NT2/D1 (cell line): ENCODE measurements at regions not wholly inside any gene's neighbourhood (a gene's known extent, or its start where the extent isn't known, plus 50 kb on each side); places are given as distances from the start of the nearest gene placed in this dataset.
"Not testable (repeated sequence)": the region's sequence is repeated elsewhere in the genome, so short reads cannot be mapped to it uniquely, and the experiment has no call there.

Experiments used
- DNase-seq: peaks from one replicate; pipeline ENCODE4 v3.0.0-alpha.2; 2011; ENCODE audit warnings: low read depth, low spot score
- H3K27me3 ChIP-seq: 2 replicates; pipeline ENCODE4 v1.6.0; 2011; ENCODE audit warnings: mild to moderate bottlenecking; ENCODE audit not compliant: insufficient read length, insufficient read depth
- H3K36me3 ChIP-seq: 2 replicates; pipeline ENCODE4 v1.6.1; 2011; ENCODE audit warnings: mild to moderate bottlenecking, low read length, mixed read lengths; ENCODE audit not compliant: insufficient read depth, insufficient read length
- H3K4me1 ChIP-seq: 2 replicates; pipeline ENCODE4 v1.5.1; 2011; ENCODE audit not compliant: insufficient read depth, insufficient read length
- H3K4me3 ChIP-seq: 2 replicates; pipeline ENCODE4 v1.5.1; 2011; ENCODE audit warnings: low read depth; ENCODE audit not compliant: insufficient read length
- H3K9ac ChIP-seq: 2 replicates; pipeline ENCODE4 v1.6.0; 2011; ENCODE audit warnings: low read depth; ENCODE audit not compliant: insufficient read length
- H3K9me3 ChIP-seq: 2 replicates; pipeline ENCODE4 v1.5.1; 2011; ENCODE audit warnings: mild to moderate bottlenecking, low read length; ENCODE audit not compliant: insufficient read depth
- SUZ12 ChIP-seq: IDR thresholded peaks from 2 replicates; pipeline ENCODE4 v1.6.1; 2011; ENCODE audit not compliant: insufficient read length, insufficient read depth; ENCODE audit errors: extremely low read depth
- YY1 ChIP-seq: IDR thresholded peaks from 2 replicates; pipeline ENCODE4 v1.6.1; 2011; ENCODE audit not compliant: insufficient read length, insufficient read depth
- ZNF274 ChIP-seq: IDR thresholded peaks from 2 replicates; pipeline ENCODE4 v1.6.1; 2011; ENCODE audit warnings: mild to moderate bottlenecking, low read depth, low read length

DNA sequence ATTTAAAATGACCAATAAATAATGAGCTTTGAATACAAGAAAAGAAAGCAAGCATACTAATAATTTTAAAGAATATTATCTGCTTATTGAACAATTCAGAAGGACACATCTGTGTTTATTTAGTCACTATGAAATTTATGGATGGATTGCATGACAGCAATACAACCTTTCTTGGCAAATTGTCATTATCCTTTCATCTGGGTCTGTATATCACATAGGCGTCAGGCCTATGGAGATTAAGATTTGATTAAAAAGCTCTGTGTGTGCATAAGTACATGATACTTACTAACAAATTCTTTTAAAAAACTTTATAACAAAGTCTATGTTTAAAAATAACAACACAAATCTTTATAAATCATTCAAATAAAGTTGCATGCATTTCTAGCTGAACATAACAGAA is 1394.4 kb downstream of the KHDRBS2 start:
- no peaks in the 10 kb centered on the region for H3K9me3 ChIP-seq
- H3K4me3 ChIP-seq = no peak overlapping the region
- no peaks in the 10 kb centered on the region for H3K4me1 ChIP-seq
- TF ChIP-seq ZNF274 = no peak
- H3K36me3 ChIP-seq = no peaks in the 10 kb centered on the region
- no peak for DNase-seq
- H3K27me3 ChIP-seq = no peaks in the 10 kb centered on the region
- H3K9ac ChIP-seq = no peak overlapping the region

DNA sequence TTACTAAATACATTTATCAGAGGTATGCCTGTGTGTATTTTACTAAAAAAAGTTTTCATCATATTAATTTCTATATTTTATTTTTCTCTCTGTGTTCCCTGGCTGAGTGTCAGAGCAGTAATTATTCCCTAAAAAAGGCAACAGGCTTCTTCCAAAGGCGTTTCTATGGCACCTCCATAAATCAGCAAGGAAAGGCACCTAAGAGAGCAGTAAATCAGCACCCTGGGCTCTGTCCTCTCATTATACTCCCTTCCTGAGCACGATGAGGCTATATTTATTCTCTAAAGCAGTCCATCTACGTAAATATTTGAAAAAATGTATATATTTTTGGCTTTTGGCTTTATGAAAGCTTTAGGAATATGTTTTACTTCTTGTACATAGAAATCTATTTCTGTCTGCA is 1408.6 kb downstream of the KHDRBS2 start:
- not testable (repeated sequence) for H3K9me3 ChIP-seq, H3K36me3 ChIP-seq, H3K27me3 ChIP-seq, H3K9ac ChIP-seq, H3K4me1 ChIP-seq, DNase-seq, H3K4me3 ChIP-seq

- not testable (repeated sequence) for H3K36me3 ChIP-seq, H3K4me3 ChIP-seq, H3K9ac ChIP-seq, H3K4me1 ChIP-seq, H3K27me3 ChIP-seq, H3K9me3 ChIP-seq, DNase-seq
Measured at GRCh38 chr6:60870779-60871178, 1415.2 kb downstream of the KHDRBS2 start.

DNA sequence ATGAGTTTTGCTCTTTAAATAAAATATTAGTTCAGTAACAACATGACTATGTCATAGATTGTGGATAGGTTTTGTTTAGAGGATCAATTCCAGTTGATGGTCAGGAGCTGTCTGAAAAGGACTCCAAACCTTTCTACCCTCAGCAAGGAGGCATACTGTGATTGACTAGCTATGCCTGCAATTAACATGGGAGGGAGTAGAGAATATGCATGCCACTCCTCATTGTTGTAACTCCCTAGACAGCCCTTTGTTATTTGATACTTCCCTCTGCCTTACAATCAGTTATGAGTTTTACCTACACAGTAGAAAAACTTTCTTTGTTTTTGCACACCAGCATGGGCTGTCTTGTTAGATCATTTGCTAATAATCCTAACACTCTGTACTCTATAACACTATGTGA is 1418.5 kb downstream of the KHDRBS2 start:
- DNase-seq = no peak
- TF ChIP-seq SUZ12 = no peak
- TF ChIP-seq YY1 = no peak
- no peak for TF ChIP-seq ZNF274
- Histone ChIP-seq H3K4me3 (no peak overlapping the region), H3K36me3 (no peaks in the 10 kb centered on the region), H3K27me3 (no peaks in the 10 kb centered on the region), H3K4me1 (no peaks in the 10 kb centered on the region), H3K9ac (no peak overlapping the region), H3K9me3 (no peaks in the 10 kb centered on the region)

DNA sequence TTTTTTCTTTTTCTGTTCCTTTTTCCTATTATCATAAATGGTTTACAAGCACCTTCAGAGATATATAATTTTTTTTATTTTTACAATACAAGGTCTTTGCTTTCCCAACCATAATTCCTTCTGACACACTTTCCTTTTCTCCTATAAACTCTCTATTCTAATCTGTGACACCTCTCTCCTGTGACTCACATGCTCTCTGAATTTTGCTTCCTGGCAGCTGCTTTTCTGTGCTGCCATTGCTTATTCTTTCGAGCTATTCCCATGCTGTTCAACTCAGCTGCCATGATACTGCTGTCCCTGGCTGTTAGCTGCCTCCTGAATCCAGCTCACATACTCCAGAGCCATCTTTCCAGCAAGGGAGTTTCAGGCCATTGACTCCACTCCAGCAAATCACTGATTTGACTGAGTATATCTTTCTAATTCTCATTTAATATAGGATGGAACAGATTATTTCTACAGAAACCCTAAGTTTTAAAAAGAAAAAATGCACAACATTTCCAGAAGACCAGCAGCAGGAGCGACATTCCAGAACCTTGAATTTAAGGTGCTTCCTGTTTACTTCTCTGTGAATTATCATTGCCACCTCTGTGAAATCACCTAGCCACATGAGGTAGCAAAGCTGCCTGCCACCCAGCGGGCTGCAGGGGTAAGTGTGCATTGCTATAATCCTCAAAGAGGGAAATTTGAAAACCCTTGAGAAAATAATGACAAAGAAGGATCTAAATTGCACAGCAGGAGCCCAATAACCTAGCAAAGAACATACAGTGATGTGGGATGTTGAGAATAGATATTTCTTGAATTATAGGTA is 1442.6 kb downstream of the KHDRBS2 start:
- not testable (repeated sequence) for H3K36me3 ChIP-seq, H3K4me1 ChIP-seq, H3K27me3 ChIP-seq, H3K9ac ChIP-seq, H3K9me3 ChIP-seq, H3K4me3 ChIP-seq, DNase-seq

DNA sequence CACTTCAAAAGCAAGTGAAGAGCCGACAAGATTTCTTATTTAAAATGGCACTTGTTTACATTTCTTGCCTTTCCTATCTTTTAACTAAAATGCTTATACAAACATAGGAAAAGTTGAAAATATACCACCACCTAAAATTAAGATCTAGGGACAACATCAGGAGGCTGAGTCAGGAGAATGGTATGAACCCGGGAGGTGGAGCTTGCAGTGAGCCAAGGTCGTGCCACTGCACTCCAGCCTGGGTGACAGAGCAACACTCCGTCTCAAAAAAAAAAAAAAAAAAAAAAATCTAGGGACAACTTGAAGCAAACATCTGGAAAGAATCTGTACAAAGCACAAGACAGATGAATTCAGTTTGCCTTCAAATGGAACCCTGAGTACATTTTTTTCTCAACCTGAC is 1455.3 kb downstream of the KHDRBS2 start:
- not testable (repeated sequence) for H3K9ac ChIP-seq, H3K36me3 ChIP-seq, H3K9me3 ChIP-seq, H3K4me1 ChIP-seq, DNase-seq, H3K27me3 ChIP-seq, H3K4me3 ChIP-seq

DNA sequence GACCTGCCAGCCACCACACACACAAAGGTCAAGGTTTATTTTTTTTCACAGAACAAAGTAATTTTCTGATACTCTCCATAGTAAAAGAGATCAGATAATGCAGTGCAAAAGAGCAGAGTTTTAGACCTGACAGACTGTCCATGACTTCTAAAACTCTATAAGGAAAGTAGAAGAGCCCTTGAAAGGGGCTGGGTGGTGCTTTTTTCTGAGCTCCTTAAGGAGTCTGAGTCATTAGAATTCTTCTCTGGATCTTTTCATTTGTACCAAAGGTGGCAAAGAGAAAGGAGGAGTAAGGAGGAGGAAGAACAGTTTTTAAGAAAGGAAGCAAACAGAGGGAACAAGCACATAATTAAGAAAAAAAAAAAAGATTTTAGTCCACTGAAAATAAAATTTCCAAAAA is 1463.4 kb downstream of the KHDRBS2 start:
- DNase-seq, H3K9me3 ChIP-seq: not testable (repeated sequence)

GRCh38 chr6:60818072-60818471 is 1468.0 kb downstream of the KHDRBS2 start:
- H3K9ac ChIP-seq, H3K36me3 ChIP-seq, H3K4me3 ChIP-seq, H3K9me3 ChIP-seq, DNase-seq, H3K4me1 ChIP-seq, H3K27me3 ChIP-seq: not testable (repeated sequence)

More for the DNA sequence above, 1463.4 kb downstream of the KHDRBS2 start:
- H3K36me3 ChIP-seq, H3K4me3 ChIP-seq, H3K4me1 ChIP-seq, H3K27me3 ChIP-seq, H3K9ac ChIP-seq: not testable (repeated sequence)

DNA sequence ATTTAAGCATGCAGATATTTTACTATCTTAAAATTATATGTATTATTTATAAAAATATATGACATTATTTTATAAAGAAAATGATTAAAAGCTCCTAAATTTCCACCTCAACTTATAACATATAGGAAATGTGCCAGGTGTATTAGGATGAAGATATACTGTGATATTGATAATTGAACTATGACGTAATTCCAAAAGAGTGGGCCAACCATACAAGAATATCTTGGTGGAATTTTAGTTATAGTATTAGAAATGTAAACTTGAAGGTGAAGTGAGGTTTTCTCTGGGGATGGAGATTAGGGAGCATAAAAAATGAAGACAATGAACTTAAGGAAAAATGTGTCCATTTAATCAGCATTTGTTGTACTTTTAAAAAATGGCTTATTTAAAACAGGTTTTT is 1471.2 kb downstream of the KHDRBS2 start:
- H3K4me1 ChIP-seq, DNase-seq, H3K27me3 ChIP-seq, H3K36me3 ChIP-seq, H3K9me3 ChIP-seq, H3K9ac ChIP-seq, H3K4me3 ChIP-seq: not testable (repeated sequence)

DNA sequence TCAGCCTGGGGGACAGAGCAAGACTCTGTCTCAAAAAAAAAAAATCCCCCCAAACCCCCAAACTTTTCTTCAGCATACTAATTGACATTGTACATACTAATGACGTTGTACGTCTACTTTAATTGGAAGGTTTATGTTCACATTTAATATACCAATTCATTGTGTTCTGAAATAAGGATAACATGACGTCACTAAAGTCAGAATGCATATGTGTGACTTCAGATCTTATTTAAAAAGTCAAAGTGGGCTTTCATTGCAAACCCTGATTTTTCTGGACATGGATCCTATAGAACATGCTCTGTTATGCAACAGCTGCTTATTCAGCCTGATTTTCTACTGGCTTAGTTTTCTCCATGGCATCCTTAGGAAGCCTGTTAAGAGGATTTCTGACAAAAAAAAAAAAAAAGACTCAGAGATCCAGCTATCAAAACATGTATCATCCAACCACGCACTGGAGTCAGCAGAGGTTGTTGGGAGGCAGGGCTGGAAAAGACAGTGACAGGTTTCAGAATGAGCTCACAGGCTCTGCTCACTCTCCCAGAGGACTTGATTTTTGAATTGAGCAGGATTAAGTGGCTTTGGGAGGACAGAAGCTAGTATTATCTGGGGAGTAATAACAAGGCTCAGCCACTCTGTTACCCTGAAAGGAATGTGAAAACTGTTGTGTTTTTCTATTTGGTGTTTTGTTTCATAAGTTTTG is 1472.0 kb downstream of the KHDRBS2 start:
- not testable (repeated sequence) for H3K9ac ChIP-seq, H3K4me1 ChIP-seq, H3K27me3 ChIP-seq, H3K4me3 ChIP-seq, H3K36me3 ChIP-seq, H3K9me3 ChIP-seq, DNase-seq

- not testable (repeated sequence) for H3K4me1 ChIP-seq, H3K36me3 ChIP-seq, H3K4me3 ChIP-seq, H3K9ac ChIP-seq, H3K27me3 ChIP-seq, H3K9me3 ChIP-seq, DNase-seq
Measured at GRCh38 chr6:60810216-60810615, 1475.8 kb downstream of the KHDRBS2 start.
